Uterus (tissue), 3 donors: ENCODE measurements at regions not wholly inside any gene's neighbourhood (a gene's known extent, or its start where the extent isn't known, plus 50 kb on each side); places are given as distances from the start of the nearest gene placed in this dataset.

ENCODE experiments used
- DNase-seq, 2 donors: peaks; one replicate each; pipeline ENCODE4 v3.0.0-alpha.2; 2019 to 2020
- H3K27ac ChIP-seq, 2 donors: fragments of 200-600 bp; sonication (generic); 1 replicate in 1 of 2; 2 replicates in 1 of 2; pipeline ENCODE4 v1.5.1; 2016 to 2018
- H3K27me3 ChIP-seq, 2 donors: fragments of 200-600 bp; sonication (generic); one replicate each; pipeline ENCODE4 v1.5.1; 2018 to 2019; ENCODE audit warnings: control low read depth in 1 of 2
- H3K36me3 ChIP-seq, 2 donors: fragments of 200-600 bp; sonication (generic); one replicate each; pipeline ENCODE4 v1.5.1; 2019; ENCODE audit warnings: control low read depth in 1 of 2
- H3K4me1 ChIP-seq, 2 donors: fragments of 200-600 bp; sonication (generic); one replicate each; pipeline ENCODE4 v1.5.1; 2018 to 2019; ENCODE audit warnings: control low read depth in 1 of 2
- H3K4me3 ChIP-seq, 2 donors: fragments of 200-600 bp; sonication (generic); 1 replicate in 1 of 2; 2 replicates in 1 of 2; pipeline ENCODE4 v1.5.1; 2018 to 2019; ENCODE audit warnings: mild to moderate bottlenecking in 1 of 2
- H3K9me3 ChIP-seq, 2 donors: fragments of 200-600 bp; sonication (generic); one replicate each; pipeline ENCODE4 v1.5.1; 2019; ENCODE audit warnings: control low read depth in 1 of 2
- POLR2A ChIP-seq, 2 donors: fragments of 450-650 bp; IDR thresholded peaks; one replicate each; pipeline ENCODE4 v1.6.1; 2016; ENCODE audit warnings: antibody characterized with exemption in 2 of 2, mild to moderate bottlenecking in 1 of 2, moderate library complexity in 1 of 2
- intact Hi-C: fragments of 100-400 bp; cut with DNase I; formaldehyde crosslinking; loops from one replicate; pipeline ENCODE4 v1.15.1; 2023; ENCODE audit warnings: low total_unique reads
- TF ChIP-seq, protein P1 (sequence below), 4 experiments: fragments of 200-600 bp in 2 of 4; fragments of 450-650 bp in 2 of 4; sonication (generic) in 2 of 4; IDR thresholded peaks; one replicate each; pipeline ENCODE4 v1.5.1; 2016 to 2019; ENCODE audit warnings: antibody characterized with exemption in 4 of 4, mild to moderate bottlenecking in 2 of 4, moderate library complexity in 1 of 4
- donor health status: DM: yes; HTN: yes; CAD: no.

DNA sequence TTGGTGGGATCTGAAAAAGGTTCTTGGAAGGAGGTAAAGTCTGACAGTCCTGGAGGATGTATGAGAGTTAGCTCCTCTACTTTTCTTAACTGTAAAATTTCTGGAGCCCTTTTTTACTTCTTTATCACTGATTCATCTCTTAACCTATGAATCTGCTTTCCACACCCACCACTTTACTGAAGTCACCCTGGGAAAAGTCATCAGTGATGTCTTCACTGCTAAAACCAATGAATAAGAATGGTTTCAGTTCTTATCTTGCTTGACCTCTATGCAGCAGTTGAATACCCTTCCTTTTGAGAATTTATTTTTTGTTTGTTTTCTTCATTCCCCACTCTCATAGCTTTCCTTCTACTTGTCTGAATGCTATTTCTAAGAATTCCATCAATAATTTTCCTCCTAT lies 80.0 kb downstream of the AREG start:
- no peak for DNase-seq
- H3K36me3 ChIP-seq, result no peaks in the 10 kb centered on the region
- H3K9me3 ChIP-seq, result no peaks in the 10 kb centered on the region
- TF ChIP-seq, protein P1, sequence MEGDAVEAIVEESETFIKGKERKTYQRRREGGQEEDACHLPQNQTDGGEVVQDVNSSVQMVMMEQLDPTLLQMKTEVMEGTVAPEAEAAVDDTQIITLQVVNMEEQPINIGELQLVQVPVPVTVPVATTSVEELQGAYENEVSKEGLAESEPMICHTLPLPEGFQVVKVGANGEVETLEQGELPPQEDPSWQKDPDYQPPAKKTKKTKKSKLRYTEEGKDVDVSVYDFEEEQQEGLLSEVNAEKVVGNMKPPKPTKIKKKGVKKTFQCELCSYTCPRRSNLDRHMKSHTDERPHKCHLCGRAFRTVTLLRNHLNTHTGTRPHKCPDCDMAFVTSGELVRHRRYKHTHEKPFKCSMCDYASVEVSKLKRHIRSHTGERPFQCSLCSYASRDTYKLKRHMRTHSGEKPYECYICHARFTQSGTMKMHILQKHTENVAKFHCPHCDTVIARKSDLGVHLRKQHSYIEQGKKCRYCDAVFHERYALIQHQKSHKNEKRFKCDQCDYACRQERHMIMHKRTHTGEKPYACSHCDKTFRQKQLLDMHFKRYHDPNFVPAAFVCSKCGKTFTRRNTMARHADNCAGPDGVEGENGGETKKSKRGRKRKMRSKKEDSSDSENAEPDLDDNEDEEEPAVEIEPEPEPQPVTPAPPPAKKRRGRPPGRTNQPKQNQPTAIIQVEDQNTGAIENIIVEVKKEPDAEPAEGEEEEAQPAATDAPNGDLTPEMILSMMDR (IDR thresholded peaks at IDR 0.05), result no peak
- TF ChIP-seq POLR2A (IDR thresholded peaks at IDR 0.05), result no peak
- no peak overlapping the region for H3K4me3 ChIP-seq
- intact Hi-C loops, result no loop called here
- no peaks in the 10 kb centered on the region for H3K27me3 ChIP-seq
- H3K27ac ChIP-seq, result no peak overlapping the region
- no peaks in the 10 kb centered on the region for H3K4me1 ChIP-seq

- Histone ChIP-seq H3K27me3 (no peaks in the 10 kb centered on the region), H3K36me3 (no peaks in the 10 kb centered on the region), H3K9me3 (no peaks in the 10 kb centered on the region), H3K4me3 (no peak overlapping the region), H3K27ac (no peak overlapping the region), H3K4me1 (no peaks in the 10 kb centered on the region)
- TF ChIP-seq, protein P1 (IDR thresholded peaks at IDR 0.05), result no peak
- intact Hi-C loops, result no loop called here
- no peak for DNase-seq
Observed at GRCh38 chr4:74527049-74527448, 82.1 kb downstream of the AREG start.

DNA sequence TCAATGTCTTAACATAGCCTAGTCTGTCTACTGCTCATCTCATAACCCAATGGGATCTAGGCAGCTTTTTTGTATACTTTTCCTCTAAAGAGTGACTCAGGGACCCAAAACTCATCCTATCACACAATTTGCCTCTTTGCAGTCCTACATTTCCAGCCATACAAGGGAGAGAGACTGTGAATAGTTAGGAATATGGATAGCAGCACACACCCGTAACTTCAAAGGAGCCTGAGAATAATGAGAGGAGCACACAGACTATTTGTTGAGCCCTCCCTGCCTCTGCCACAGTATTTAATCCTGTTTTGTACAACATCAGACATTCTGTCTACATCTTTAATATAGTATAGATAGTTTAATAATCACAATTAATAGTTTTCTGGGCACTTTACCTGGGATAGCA lies 83.2 kb downstream of the AREG start:
- DNase-seq, result no peak

GRCh38 chr4:74529284-74530041 lies 84.5 kb downstream of the AREG start:
- Histone ChIP-seq H3K27ac (no peak overlapping the region), H3K9me3 (no peaks in the 10 kb centered on the region), H3K4me3 (no peak overlapping the region), H3K4me1 (no peaks in the 10 kb centered on the region), H3K36me3 (no peaks in the 10 kb centered on the region), H3K27me3 (no peaks in the 10 kb centered on the region)
- intact Hi-C loops, result no loop called here
- TF ChIP-seq POLR2A (IDR thresholded peaks at IDR 0.05), result no peak
- TF ChIP-seq, protein P1 (IDR thresholded peaks at IDR 0.05), result no peak
- no peak for DNase-seq

More for the DNA sequence above, 83.2 kb downstream of the AREG start:
- intact Hi-C loops, result no loop called here
- Histone ChIP-seq H3K4me1 (no peaks in the 10 kb centered on the region), H3K9me3 (no peaks in the 10 kb centered on the region), H3K27me3 (no peaks in the 10 kb centered on the region), H3K27ac (no peak overlapping the region), H3K4me3 (no peak overlapping the region), H3K36me3 (no peaks in the 10 kb centered on the region)
- no peak for TF ChIP-seq POLR2A (IDR thresholded peaks at IDR 0.05)
- TF ChIP-seq, protein P1 (IDR thresholded peaks at IDR 0.05), result no peak

DNA sequence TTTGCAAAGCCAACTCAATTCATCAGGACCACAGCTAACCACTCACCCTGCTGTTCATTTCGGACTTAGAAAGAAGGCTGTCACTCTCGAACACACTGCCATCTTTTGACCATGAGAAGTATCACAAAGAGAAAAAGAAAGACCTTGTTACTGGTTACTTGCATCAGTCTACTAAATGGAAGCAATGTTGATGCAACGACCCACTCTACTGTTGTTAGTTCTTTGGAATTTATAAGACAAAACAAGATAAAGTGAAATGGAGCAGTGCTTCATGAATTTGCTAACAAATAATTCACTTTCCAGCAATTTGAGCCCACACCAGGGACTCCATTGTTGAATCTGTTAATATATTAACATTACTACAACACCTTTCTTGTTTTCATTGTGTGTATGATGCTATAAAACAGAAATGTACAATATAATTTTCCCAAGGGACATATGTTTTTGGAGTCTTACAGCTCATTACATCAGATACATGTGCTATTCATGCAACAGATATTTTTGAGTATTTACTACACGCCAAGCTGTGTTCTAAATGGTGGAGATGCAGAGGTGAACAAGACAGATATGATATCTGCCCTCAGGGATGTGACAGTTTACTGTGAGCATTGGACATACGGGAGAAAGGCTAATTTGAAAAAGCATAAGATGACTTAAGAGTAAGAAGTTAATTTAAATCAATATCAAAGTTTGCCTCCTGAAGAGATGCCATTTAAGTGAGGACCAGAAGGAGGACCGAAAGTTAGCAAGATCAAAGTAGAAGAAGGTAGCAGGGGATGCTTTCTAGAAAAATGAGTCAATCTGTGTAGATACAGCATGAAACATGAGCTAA lies 87.2 kb downstream of the AREG start:
- Histone ChIP-seq H3K27ac (no peak overlapping the region), H3K9me3 (no peaks in the 10 kb centered on the region), H3K4me1 (no peaks in the 10 kb centered on the region), H3K27me3 (no peaks in the 10 kb centered on the region), H3K4me3 (no peak overlapping the region), H3K36me3 (no peaks in the 10 kb centered on the region)
- DNase-seq, result no peak
- TF ChIP-seq POLR2A (IDR thresholded peaks at IDR 0.05), result no peak
- intact Hi-C loops, result no loop called here
